Dermis microvascular lymphatic vessel endothelial cell (primary cell): ENCODE measurements at regions not wholly inside any gene's neighbourhood (a gene's known extent, or its start where the extent isn't known, plus 50 kb on each side); places are given as distances from the start of the nearest gene placed in this dataset.

Experiments
- DNase-seq, 2 donors: peaks; one replicate each; pipeline versions ENCODE4 v3.0.0 to v3.0.0-alpha.2; 2010; ENCODE audit warnings: low read depth in 2 of 2

- DNase-seq, result no peak
Observed at GRCh38 chr6:146886587-146887446, 288.0 kb downstream of the ADGB start.

- DNase-seq, result no peak
Observed at GRCh38 chr6:146887447-146888077, 288.8 kb downstream of the ADGB start.

GRCh38 chr6:146889303-146889702 is 290.5 kb downstream of the ADGB start:
- DNase-seq, result no peak

GRCh38 chr6:146890172-146890571 is 291.4 kb downstream of the ADGB start:
- DNase-seq, result no peak

- no peak for DNase-seq
Observed at GRCh38 chr6:146890644-146891434, 292.1 kb downstream of the ADGB start.

GRCh38 chr6:146891615-146892265 is 293.0 kb downstream of the ADGB start:
- DNase-seq, result no peak

- no peak for DNase-seq
Observed at GRCh38 chr6:146892283-146892612, 293.5 kb downstream of the ADGB start.

GRCh38 chr6:146892613-146893401 is 294.0 kb downstream of the ADGB start:
- peak in 1 of 2 donors; percentile 87 for DNase-seq

GRCh38 chr6:146893690-146894089 is 294.9 kb downstream of the ADGB start:
- DNase-seq, result no peak

- DNase-seq, result no peak
Observed at GRCh38 chr6:146894624-146895023, 295.9 kb downstream of the ADGB start.

- DNase-seq, result no peak
Observed at GRCh38 chr6:146895101-146895771, 296.5 kb downstream of the ADGB start.

- no peak for DNase-seq
Observed at GRCh38 chr6:146895772-146896061, 296.9 kb downstream of the ADGB start.

- no peak for DNase-seq
Observed at GRCh38 chr6:146896062-146896813, 297.5 kb downstream of the ADGB start.

- no peak for DNase-seq
Observed at GRCh38 chr6:146896960-146897701, 298.4 kb downstream of the ADGB start.

GRCh38 chr6:146898069-146898887 is 299.5 kb downstream of the ADGB start:
- DNase-seq, result no peak

- no peak for DNase-seq
Observed at GRCh38 chr6:146898888-146899227, 300.1 kb downstream of the ADGB start.

- peak in 1 of 2 donors; percentile 28 for DNase-seq
Observed at GRCh38 chr6:146901940-146902816, 302.0 kb upstream of the STXBP5 start.
